K562 (cell line): ENCODE measurements at regions not wholly inside any gene's neighbourhood (a gene's known extent, or its start where the extent isn't known, plus 50 kb on each side); places are given as distances from the start of the nearest gene placed in this dataset.

ENCODE experiments used
- ATAC-seq: fragments of 200-7000 bp; cut with Tn5 transposase; 3 replicates; pipeline ENCODE4 v1.9.1; 2020; ENCODE audit warnings: moderate library complexity
- BruUV-seq: library from RNA; stranded (reverse); fragments of 400-500 nt; replicated peaks from 2 replicates; lab custom pipeline; 2021; lab: Mats Ljungman, UMichigan
- CTCF ChIA-PET: fragments of 300-600 bp; formaldehyde crosslinking; extraction: SDS; loops from one replicate; lab custom pipeline; 2021; ENCODE audit warnings: low intra/inter-chr PET ratio; lab: Yijun Ruan, JAX
- POLR2A ChIA-PET: fragments of 300-600, 350-650 bp; sonication (Branson Sonifier 250); formaldehyde crosslinking; extraction: SDS; loops from one replicate; lab custom pipeline; 2021; ENCODE audit warnings: antibody characterized with exemption, inconsistent platforms; lab: Yijun Ruan, JAX
- DNase-seq, 4 experiments: peaks; one replicate each; pipeline versions ENCODE4 v3.0.0 to v3.0.0-alpha.2; 2011 to 2018; ENCODE audit warnings: low spot score in 3 of 4, mixed read lengths in 3 of 4; ENCODE audit errors: extremely low read depth in 1 of 4
- FAIRE-seq: peaks from 2 replicates; lab custom pipeline; 2011; peaks lifted over from hg19 to GRCh38; lab: Jason Lieb, UNC
- H2AFZ ChIP-seq: 2 replicates; pipeline ENCODE4 v1.6.0; 2011; ENCODE audit warnings: low read depth, low read length, control low read depth, inconsistent platforms
- H3K27ac ChIP-seq: fragments of 200-600 bp; 3 replicates; pipeline ENCODE4 v1.8.0; 2011; ENCODE audit warnings: low read depth, mild to moderate bottlenecking, control low read depth, inconsistent platforms, low read length, moderate library complexity, mixed read lengths; ENCODE audit errors: extremely low read depth
- H3K27me3 ChIP-seq, 2 experiments: fragments of 300-600 bp in 1 of 2; 2 replicates in 1 of 2; 3 replicates in 1 of 2; pipeline versions ENCODE4 v1.6.0 to v1.8.0; 2011; ENCODE audit warnings: inconsistent platforms in 2 of 2, low read length in 2 of 2, mild to moderate bottlenecking in 1 of 2, mixed read lengths in 1 of 2, moderate library complexity in 1 of 2; ENCODE audit not compliant: control insufficient read depth in 2 of 2, insufficient read depth in 2 of 2
- H3K36me3 ChIP-seq: fragments of 300-600 bp; 3 replicates; pipeline ENCODE4 v1.8.0; 2011; ENCODE audit warnings: mild to moderate bottlenecking, low read length, inconsistent platforms; ENCODE audit not compliant: control insufficient read depth, insufficient read depth
- H3K4me1 ChIP-seq, 2 experiments: fragments of 200-600 bp in 1 of 2; replicated peaks in 1 of 2; 2 replicates in 1 of 2; 3 replicates in 1 of 2; pipeline versions ENCODE4 v1.5.1 to v1.8.0; 2011; ENCODE audit warnings: inconsistent platforms in 2 of 2, low read length in 2 of 2, mild to moderate bottlenecking in 1 of 2, mixed read lengths in 1 of 2, moderate library complexity in 1 of 2; ENCODE audit not compliant: control insufficient read depth in 2 of 2, insufficient read depth in 2 of 2
- H3K4me2 ChIP-seq: 2 replicates; pipeline ENCODE4 v1.6.1; 2011; ENCODE audit warnings: low read length, control low read depth, inconsistent platforms, mixed read lengths; ENCODE audit not compliant: insufficient read depth
- H3K4me3 ChIP-seq: fragments of 200-600 bp; sonication (generic), shearing (Covaris generic); 2 replicates; pipeline ENCODE4 v1.5.1; 2016; ENCODE audit warnings: control low read depth, inconsistent platforms
- H3K79me2 ChIP-seq: fragments of 200-600 bp; 3 replicates; pipeline ENCODE4 v1.8.0; 2011; ENCODE audit warnings: low read length, inconsistent platforms; ENCODE audit not compliant: control insufficient read depth, insufficient read depth
- H3K9ac ChIP-seq, 2 experiments: 2 replicates each; pipeline versions ENCODE4 v1.6.0 to v1.6.1; 2011; ENCODE audit warnings: low read depth in 2 of 2, low read length in 2 of 2, control low read depth in 1 of 2, inconsistent platforms in 1 of 2, mild to moderate bottlenecking in 1 of 2, mixed read lengths in 1 of 2; ENCODE audit not compliant: insufficient read depth in 1 of 2
- H3K9me1 ChIP-seq: one replicate; pipeline ENCODE4 v1.6.0; 2011; ENCODE audit warnings: inconsistent platforms, mild to moderate bottlenecking, low read length, moderate library complexity; ENCODE audit not compliant: control insufficient read depth, insufficient read depth
- H3K9me3 ChIP-seq: replicated peaks from 2 replicates; pipeline ENCODE4 v1.5.1; 2011; ENCODE audit warnings: low read depth, low read length, inconsistent platforms; ENCODE audit not compliant: control insufficient read depth, insufficient read depth
- H4K20me1 ChIP-seq: replicated peaks from 2 replicates; pipeline ENCODE4 v1.6.1; 2011; ENCODE audit warnings: low read length, inconsistent platforms, mixed read lengths; ENCODE audit not compliant: control insufficient read depth, insufficient read depth
- DIDO1 ChIP-seq: fragments of 450-650 bp; IDR thresholded peaks from 2 replicates; pipeline ENCODE4 v1.6.1; 2016; ENCODE audit warnings: low read depth, missing biosample characterization, missing genetic modification characterization
- ETS2 ChIP-seq: IDR thresholded peaks from 2 replicates; pipeline ENCODE4 v1.6.1; 2016; ENCODE audit warnings: borderline replicate concordance, missing genetic modification characterization, mild to moderate bottlenecking, moderate library complexity, missing compliant biosample characterization; ENCODE audit not compliant: poor library complexity, severe bottlenecking
- SREBF1 ChIP-seq: fragments of 150-350 bp; IDR thresholded peaks from 2 replicates; pipeline ENCODE4 v1.6.1; 2014; ENCODE audit warnings: antibody characterized with exemption, low read depth, low read length, borderline replicate concordance
- ZC3H4 ChIP-seq: sonication (generic); formaldehyde crosslinking; IDR thresholded peaks from 2 replicates; pipeline ENCODE4 v1.9.0; 2021; ENCODE audit warnings: missing genetic modification reagents, borderline replicate concordance
- ZNF232 ChIP-seq: sonication (generic); formaldehyde crosslinking; IDR thresholded peaks from 2 replicates; pipeline ENCODE4 v1.8.0; 2022; ENCODE audit warnings: mild to moderate bottlenecking, missing genetic modification reagents
- ZNF41 ChIP-seq: fragments of 250-450 bp; sonication (Bioruptor Pico); conservative IDR thresholded peaks from 2 replicates; pipeline ENCODE4 v1.4.0; 2020; ENCODE audit warnings: mild to moderate bottlenecking
- WGBS: fragments of 100-300 bp; shearing (Covaris generic); methylation state at CpG from one replicate; pipeline ENCODE4 v1.1.6; 2016; ENCODE audit warnings: low coverage, mixed read lengths; ENCODE audit not compliant: insufficient coverage; ENCODE audit errors: missing lambda C conversion rate; 5-methylcytosine and 5-hydroxymethylcytosine counted together
- in situ Hi-C: fragments of 300-500 bp; cut with MboI; formaldehyde crosslinking; loops from 4 replicates; pipeline ENCODE4 v1.15.0; 2018; ENCODE audit warnings: inconsistent platforms, mixed read lengths
- intact Hi-C: fragments of 100-400 bp; cut with micrococcal nuclease; formaldehyde crosslinking; loops from 2 replicates; pipeline ENCODE4 v1.14.2; 2022
- TF ChIP-seq, protein P1 (sequence below), 2 experiments: fragments of 250-450 bp in 1 of 2; fragments of 450-650 bp in 1 of 2; sonication (Bioruptor Pico) in 1 of 2; IDR thresholded peaks; 2 replicates each; pipeline versions ENCODE4 v1.6.1 to v1.8.0; 2016 to 2021; ENCODE audit warnings: mild to moderate bottlenecking in 2 of 2, moderate library complexity in 2 of 2, missing compliant biosample characterization in 1 of 2, missing genetic modification characterization in 1 of 2

DNA sequence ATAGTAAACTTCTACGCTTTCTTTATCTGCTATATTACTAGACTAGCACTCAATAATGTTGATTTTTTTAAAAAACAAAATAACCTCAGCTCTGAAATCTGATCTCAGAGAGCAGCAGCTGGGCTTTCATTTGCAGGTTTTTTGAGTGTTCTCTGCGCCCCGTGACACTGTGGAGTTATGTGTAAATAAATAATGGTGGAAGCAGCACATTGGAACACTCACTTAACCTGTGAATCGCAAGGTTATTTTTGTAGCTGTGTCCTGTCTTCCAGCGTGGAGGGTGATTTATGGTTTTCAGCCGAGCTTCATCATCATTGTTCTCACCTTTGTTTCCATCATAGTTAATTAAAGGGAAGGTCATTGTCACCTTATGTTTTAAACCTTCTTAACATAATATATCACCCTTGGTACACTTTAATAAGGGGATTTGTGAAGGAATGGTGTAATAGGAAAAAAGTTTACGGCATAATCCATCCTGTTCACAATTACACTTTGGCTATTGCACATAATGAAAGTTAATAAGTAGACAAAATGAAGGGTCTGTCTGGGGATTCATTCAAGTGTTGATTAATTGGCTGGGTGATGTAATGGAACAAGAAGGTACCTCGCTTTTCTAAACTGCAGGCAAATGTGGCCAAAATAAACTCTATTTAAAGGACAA lies 493.3 kb upstream of the ADAMTS16 start:
- Histone ChIP-seq H3K79me2 (no peaks in the 10 kb centered on the region), H4K20me1 (no peaks in the 10 kb centered on the region), H2AFZ (no peak overlapping the region), H3K4me3 (no peak overlapping the region), H3K4me2 (no peak overlapping the region), H3K36me3 (no peaks in the 10 kb centered on the region), H3K9me1 (no peaks in the 10 kb centered on the region), H3K9ac (no peak overlapping the region), H3K4me1 (no peaks in the 10 kb centered on the region), H3K27ac (no peak overlapping the region), H3K27me3 (no peaks in the 10 kb centered on the region), H3K9me3 (no peaks in the 10 kb centered on the region; the same call in 1 of the 2 replicates)
- no peak for ATAC-seq
- under 1% methylated on average over 8 of the region's 8 CpGs for whole genome bisulfite sequencing
- no peak for FAIRE-seq
- no peak for TF ChIP-seq ZNF232 (CRISPR knock-in tag)
- no peak for TF ChIP-seq DIDO1 (tag)
- no peak for TF ChIP-seq ETS2
- TF ChIP-seq, protein P1, sequence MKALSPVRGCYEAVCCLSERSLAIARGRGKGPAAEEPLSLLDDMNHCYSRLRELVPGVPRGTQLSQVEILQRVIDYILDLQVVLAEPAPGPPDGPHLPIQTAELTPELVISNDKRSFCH (CRISPR knock-in tag; IDR thresholded peaks at IDR 0.05) = no peak
- TF ChIP-seq, protein P1 (tag; IDR thresholded peaks at IDR 0.05) = no peak
- no peak for TF ChIP-seq ZC3H4 (CRISPR knock-in tag)
- TF ChIP-seq SREBF1 = no peak
- no peak for TF ChIP-seq ZNF41 (CRISPR knock-in tag)
- intact Hi-C loops (no loop called here), in situ Hi-C loops (no loop called here)
- DNase-seq = no peak
- BruUV-seq = no TSS peak
- POLR2A ChIA-PET = no interaction called here
- CTCF ChIA-PET = no interaction called here
